Activated naive CD4-positive, alpha-beta T cell treated with anti-CD3 and anti-CD28 coated beads for 36 hours (primary cell): ENCODE measurements at regions not wholly inside any gene's neighbourhood (a gene's known extent, or its start where the extent isn't known, plus 50 kb on each side); places are given as distances from the start of the nearest gene placed in this dataset.
"Not testable (repeated sequence)": the region's sequence is repeated elsewhere in the genome, so short reads cannot be mapped to it uniquely, and the experiment has no call there.

Experiments
- CTCF ChIA-PET: fragments of 350-600 bp; sonication (Branson Sonifier 250); formaldehyde crosslinking; loops from one replicate; lab custom pipeline; 2021; ENCODE audit warnings: antibody characterized with exemption; lab: Charles Lee
- DNase-seq: peaks from one replicate; pipeline ENCODE4 v3.0.0-alpha.2; 2020
- H3K27ac Mint-ChIP-seq: one replicate; pipeline ENCODE4 v1.8.0; 2021; ENCODE audit warnings: mild to moderate bottlenecking, mixed read lengths
- H3K27me3 Mint-ChIP-seq: one replicate; pipeline ENCODE4 v1.8.0; 2021; ENCODE audit warnings: low read depth, mixed read lengths
- H3K36me3 Mint-ChIP-seq: one replicate; pipeline ENCODE4 v1.8.0; 2021; ENCODE audit warnings: low read depth, mixed read lengths
- H3K4me1 Mint-ChIP-seq: one replicate; pipeline ENCODE4 v1.8.0; 2021; ENCODE audit warnings: low read depth, mixed read lengths
- H3K4me3 Mint-ChIP-seq: one replicate; pipeline ENCODE4 v1.8.0; 2021; ENCODE audit warnings: mild to moderate bottlenecking, moderate library complexity, mixed read lengths
- H3K9me3 Mint-ChIP-seq: one replicate; pipeline ENCODE4 v1.8.0; 2021; ENCODE audit warnings: mixed read lengths
- intact Hi-C: fragments of 100-400 bp; cut with micrococcal nuclease; formaldehyde crosslinking; loops from one replicate; pipeline ENCODE4 v1.15.1; 2023

GRCh38 chr3:74978684-74979083, 364.2 kb upstream of the CNTN3 start:
- intact Hi-C loops = no loop called here
- Mint-ChIP-seq H3K27me3 (no peaks in the 10 kb centered on the region), H3K4me3 (no peak overlapping the region), H3K4me1 (no peaks in the 10 kb centered on the region), H3K36me3 (no peaks in the 10 kb centered on the region), H3K9me3 (peaks cover 5% of the 10 kb centered on the region), H3K27ac (no peak overlapping the region)
- no peak for DNase-seq
- CTCF ChIA-PET = no interaction called here

- CTCF ChIA-PET, H3K9me3 Mint-ChIP-seq, H3K27me3 Mint-ChIP-seq: not testable (repeated sequence)
Measured at GRCh38 chr3:74985028-74985904, 370.8 kb upstream of the CNTN3 start.

GRCh38 chr3:74988095-74988494, 373.6 kb upstream of the CNTN3 start:
- Mint-ChIP-seq H3K9me3 (peaks cover 6% of the 10 kb centered on the region), H3K27me3 (no peaks in the 10 kb centered on the region), H3K36me3 (no peaks in the 10 kb centered on the region), H3K27ac (no peak overlapping the region), H3K4me1 (no peaks in the 10 kb centered on the region), H3K4me3 (no peak overlapping the region)
- intact Hi-C loops = no loop called here
- CTCF ChIA-PET = interaction anchor here (0.6 kb wide), 1 partner anchor 15 kb away, joined by 3 read pairs; no protein-coding TSS in a partner anchor
- DNase-seq = no peak

More at GRCh38 chr3:74985028-74985904, 370.8 kb upstream of the CNTN3 start:
- DNase-seq, H3K4me3 Mint-ChIP-seq, H3K4me1 Mint-ChIP-seq, H3K36me3 Mint-ChIP-seq, intact Hi-C loops, H3K27ac Mint-ChIP-seq: not testable (repeated sequence)

GRCh38 chr3:74992898-74993297, 378.4 kb upstream of the CNTN3 start:
- no peak overlapping the region for H3K27ac Mint-ChIP-seq
- H3K36me3 Mint-ChIP-seq = no peaks in the 10 kb centered on the region
- intact Hi-C loops = no loop called here
- H3K4me3 Mint-ChIP-seq = no peak overlapping the region
- no peaks in the 10 kb centered on the region for H3K4me1 Mint-ChIP-seq
- no peaks in the 10 kb centered on the region for H3K9me3 Mint-ChIP-seq
- no peak for DNase-seq
- CTCF ChIA-PET = no interaction called here
- no peaks in the 10 kb centered on the region for H3K27me3 Mint-ChIP-seq

DNA sequence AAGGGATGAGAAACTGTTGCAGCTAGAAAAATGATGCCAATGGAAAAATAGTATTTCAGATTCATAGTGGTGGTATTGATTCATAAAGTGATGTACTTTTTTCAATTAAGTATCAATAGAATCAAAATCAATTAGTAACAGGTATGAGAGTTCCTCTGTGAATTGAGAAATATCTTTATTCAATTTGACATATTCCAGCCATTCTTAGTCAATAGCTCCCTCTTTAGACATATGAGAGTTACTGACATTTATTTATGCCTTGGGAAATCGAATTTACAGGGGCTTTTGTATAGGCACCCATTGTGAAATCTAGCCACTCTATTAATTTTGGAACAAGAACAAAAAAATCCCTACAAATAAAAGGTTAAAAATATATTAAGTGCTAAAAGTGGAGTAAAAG, 386.9 kb upstream of the CNTN3 start:
- no peak for DNase-seq
- intact Hi-C loops = loop anchor here (10.0 kb wide), 1 partner anchor 1497 kb away; no protein-coding TSS in a partner anchor
- Mint-ChIP-seq H3K27ac (no peak overlapping the region), H3K9me3 (peaks cover 3% of the 10 kb centered on the region), H3K27me3 (no peaks in the 10 kb centered on the region), H3K4me1 (no peaks in the 10 kb centered on the region), H3K4me3 (no peak overlapping the region), H3K36me3 (no peaks in the 10 kb centered on the region)
- CTCF ChIA-PET = interaction anchor here (1.0 kb wide), 1 partner anchor 734 kb away, joined by 4 read pairs; no protein-coding TSS in a partner anchor

DNA sequence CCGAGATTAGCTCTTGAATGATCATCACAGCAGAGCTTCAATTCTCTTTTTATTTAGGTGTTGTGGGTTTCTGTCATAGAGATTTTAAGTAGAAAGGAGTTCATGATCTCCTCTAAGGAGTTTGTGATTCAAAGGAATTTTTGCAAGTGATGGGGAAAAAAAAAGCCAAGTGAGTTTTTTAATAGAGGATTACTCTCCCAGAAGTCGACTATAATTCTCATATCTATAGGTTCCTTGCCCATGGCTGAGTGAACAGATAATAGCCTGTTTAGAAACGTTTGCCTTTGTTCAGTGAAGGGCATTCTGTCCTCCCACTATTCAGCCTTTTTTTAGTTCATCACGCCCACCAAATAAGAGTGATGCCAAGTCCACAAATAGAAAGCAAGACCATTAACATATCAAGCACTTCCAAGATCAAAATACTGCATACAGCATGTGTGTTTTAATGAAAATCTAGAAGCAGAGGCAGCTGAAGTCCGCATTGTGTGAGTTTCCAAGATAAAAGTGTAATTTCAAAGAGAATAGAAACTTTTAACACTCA, 398.4 kb upstream of the CNTN3 start:
- no peak overlapping the region for H3K4me3 Mint-ChIP-seq
- H3K27ac Mint-ChIP-seq = no peak overlapping the region
- H3K9me3 Mint-ChIP-seq = peaks cover 8% of the 10 kb centered on the region
- intact Hi-C loops = no loop called here
- no peaks in the 10 kb centered on the region for H3K36me3 Mint-ChIP-seq
- DNase-seq = no peak
- CTCF ChIA-PET = no interaction called here
- H3K4me1 Mint-ChIP-seq = no peaks in the 10 kb centered on the region
- no peaks in the 10 kb centered on the region for H3K27me3 Mint-ChIP-seq

- no peaks in the 10 kb centered on the region for H3K27me3 Mint-ChIP-seq
- H3K9me3 Mint-ChIP-seq = peaks cover 8% of the 10 kb centered on the region
- no peak overlapping the region for H3K27ac Mint-ChIP-seq
- H3K36me3 Mint-ChIP-seq = no peaks in the 10 kb centered on the region
- CTCF ChIA-PET = no interaction called here
- no peaks in the 10 kb centered on the region for H3K4me1 Mint-ChIP-seq
- no peak overlapping the region for H3K4me3 Mint-ChIP-seq
- intact Hi-C loops = no loop called here
- no peak for DNase-seq
Measured at GRCh38 chr3:75014008-75014407, 399.5 kb upstream of the CNTN3 start.

- intact Hi-C loops = no loop called here
- H3K27me3 Mint-ChIP-seq = no peaks in the 10 kb centered on the region
- no peak overlapping the region for H3K4me3 Mint-ChIP-seq
- no peaks in the 10 kb centered on the region for H3K4me1 Mint-ChIP-seq
- DNase-seq = no peak
- no peak overlapping the region for H3K27ac Mint-ChIP-seq
- CTCF ChIA-PET = no interaction called here
- H3K9me3 Mint-ChIP-seq = peaks cover 4% of the 10 kb centered on the region
- H3K36me3 Mint-ChIP-seq = no peaks in the 10 kb centered on the region
Measured at GRCh38 chr3:75015280-75015679, 400.8 kb upstream of the CNTN3 start.

DNA sequence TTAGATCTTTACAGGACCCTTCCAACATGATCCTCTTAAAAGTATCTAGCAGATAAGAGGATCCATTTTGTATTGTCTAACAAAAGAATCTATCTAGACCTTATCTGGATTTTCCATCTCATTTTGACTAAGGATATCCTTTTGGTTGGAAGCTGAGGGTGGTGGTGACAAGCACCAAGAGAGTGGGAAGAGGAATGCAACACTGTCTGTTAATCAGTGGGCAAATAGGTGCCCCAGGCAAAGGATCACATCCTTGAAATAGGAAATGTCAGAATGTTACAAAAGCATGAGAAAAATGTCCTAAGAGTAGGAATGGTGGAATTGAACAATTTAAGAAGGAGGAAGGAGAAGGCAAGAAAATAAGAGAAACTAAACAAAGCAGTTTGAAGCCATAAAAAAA, 420.7 kb upstream of the CNTN3 start:
- no peak overlapping the region for H3K4me3 Mint-ChIP-seq
- no peak overlapping the region for H3K27ac Mint-ChIP-seq
- DNase-seq = no peak
- no peaks in the 10 kb centered on the region for H3K36me3 Mint-ChIP-seq
- intact Hi-C loops = no loop called here
- CTCF ChIA-PET = no interaction called here
- H3K4me1 Mint-ChIP-seq = no peaks in the 10 kb centered on the region
- H3K9me3 Mint-ChIP-seq = peaks cover 19% of the 10 kb centered on the region
- no peaks in the 10 kb centered on the region for H3K27me3 Mint-ChIP-seq

DNA sequence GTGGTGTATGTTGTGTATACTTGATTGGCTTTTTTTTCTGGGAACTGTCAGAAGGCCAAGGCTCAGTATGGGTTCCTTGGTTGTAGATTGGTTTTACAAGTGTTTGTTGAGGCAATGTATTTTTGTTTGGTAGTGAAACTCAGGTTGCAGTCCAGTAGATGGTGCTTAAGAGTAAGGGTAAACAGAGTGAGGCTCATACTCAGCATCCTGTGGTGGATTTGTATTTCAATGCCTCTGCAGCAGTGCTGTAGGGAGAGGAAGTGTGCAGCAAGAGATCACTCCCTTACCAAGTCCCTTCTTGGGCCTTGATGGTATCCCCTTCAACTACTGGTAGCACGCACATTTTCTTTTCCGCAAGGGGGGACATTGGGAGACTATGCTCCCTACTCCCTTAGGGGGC, 428.5 kb upstream of the CNTN3 start:
- Mint-ChIP-seq H3K9me3 (peaks cover 33% of the 10 kb centered on the region), H3K4me1 (no peaks in the 10 kb centered on the region), H3K27ac (no peak overlapping the region), H3K27me3 (no peaks in the 10 kb centered on the region), H3K4me3 (no peak overlapping the region), H3K36me3 (no peaks in the 10 kb centered on the region)
- no peak for DNase-seq
- CTCF ChIA-PET = no interaction called here
- intact Hi-C loops = no loop called here

DNA sequence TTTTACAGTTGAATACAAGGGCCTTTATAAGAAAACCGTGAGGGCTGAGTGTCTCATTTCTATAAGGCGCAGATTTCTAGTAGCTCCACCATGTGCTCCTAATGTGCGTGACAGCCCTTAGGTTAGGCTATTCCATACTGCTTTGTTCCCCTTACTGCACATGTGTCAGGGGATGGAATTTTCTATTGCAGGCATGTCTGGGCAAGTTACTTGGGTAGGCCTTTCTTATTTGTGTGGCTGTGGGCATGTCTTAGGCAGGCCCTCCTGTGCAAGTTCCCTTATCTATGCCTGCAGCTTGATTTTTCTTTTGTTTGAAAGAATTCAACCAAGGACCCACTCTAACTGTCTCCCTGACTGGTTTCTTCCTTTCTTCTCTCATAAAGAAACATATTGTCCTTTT, 434.2 kb upstream of the CNTN3 start:
- H3K27me3 Mint-ChIP-seq = no peaks in the 10 kb centered on the region
- no peak overlapping the region for H3K4me3 Mint-ChIP-seq
- CTCF ChIA-PET = no interaction called here
- H3K4me1 Mint-ChIP-seq = no peaks in the 10 kb centered on the region
- no peaks in the 10 kb centered on the region for H3K36me3 Mint-ChIP-seq
- no peak overlapping the region for H3K27ac Mint-ChIP-seq
- no peaks in the 10 kb centered on the region for H3K9me3 Mint-ChIP-seq
- DNase-seq = no peak
- intact Hi-C loops = no loop called here

DNA sequence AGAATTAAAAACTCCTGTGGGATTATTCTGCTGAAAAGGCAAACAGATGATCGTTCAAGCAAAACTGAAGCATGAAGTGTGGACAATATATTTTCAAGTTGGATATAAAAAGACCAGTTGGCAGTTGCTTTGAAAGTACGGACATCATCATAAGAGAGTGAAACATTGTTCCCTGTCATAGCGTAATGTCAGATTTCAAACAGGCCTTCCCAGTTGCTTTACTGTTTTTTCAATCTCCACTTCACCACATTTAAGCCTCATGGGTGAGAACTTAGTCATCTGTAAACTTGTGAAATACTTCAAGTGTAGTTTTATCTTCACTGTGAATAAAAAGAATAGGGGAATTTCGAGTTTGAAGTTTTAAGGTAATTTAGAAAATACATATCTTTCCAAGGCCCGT, 435.1 kb upstream of the CNTN3 start:
- no peak for DNase-seq
- no peak overlapping the region for H3K4me3 Mint-ChIP-seq
- no peaks in the 10 kb centered on the region for H3K4me1 Mint-ChIP-seq
- no peak overlapping the region for H3K27ac Mint-ChIP-seq
- CTCF ChIA-PET = no interaction called here
- no peaks in the 10 kb centered on the region for H3K27me3 Mint-ChIP-seq
- intact Hi-C loops = no loop called here
- no peaks in the 10 kb centered on the region for H3K36me3 Mint-ChIP-seq
- peaks cover 2% of the 10 kb centered on the region for H3K9me3 Mint-ChIP-seq

GRCh38 chr3:75059120-75059519, 444.7 kb upstream of the CNTN3 start:
- Mint-ChIP-seq H3K27me3 (no peaks in the 10 kb centered on the region), H3K27ac (no peak overlapping the region), H3K4me1 (no peaks in the 10 kb centered on the region), H3K9me3 (peaks cover 23% of the 10 kb centered on the region), H3K36me3 (no peaks in the 10 kb centered on the region), H3K4me3 (no peak overlapping the region)
- intact Hi-C loops = no loop called here
- CTCF ChIA-PET = no interaction called here
- no peak for DNase-seq
